ENCODE measurements at regions not wholly inside any gene's neighbourhood (a gene's known extent, or its start where the extent isn't known, plus 50 kb on each side); places are given as distances from the start of the nearest gene placed in this dataset.
"Not testable (repeated sequence)": the region's sequence is repeated elsewhere in the genome, so short reads cannot be mapped to it uniquely, and the experiment has no call there.

DNA sequence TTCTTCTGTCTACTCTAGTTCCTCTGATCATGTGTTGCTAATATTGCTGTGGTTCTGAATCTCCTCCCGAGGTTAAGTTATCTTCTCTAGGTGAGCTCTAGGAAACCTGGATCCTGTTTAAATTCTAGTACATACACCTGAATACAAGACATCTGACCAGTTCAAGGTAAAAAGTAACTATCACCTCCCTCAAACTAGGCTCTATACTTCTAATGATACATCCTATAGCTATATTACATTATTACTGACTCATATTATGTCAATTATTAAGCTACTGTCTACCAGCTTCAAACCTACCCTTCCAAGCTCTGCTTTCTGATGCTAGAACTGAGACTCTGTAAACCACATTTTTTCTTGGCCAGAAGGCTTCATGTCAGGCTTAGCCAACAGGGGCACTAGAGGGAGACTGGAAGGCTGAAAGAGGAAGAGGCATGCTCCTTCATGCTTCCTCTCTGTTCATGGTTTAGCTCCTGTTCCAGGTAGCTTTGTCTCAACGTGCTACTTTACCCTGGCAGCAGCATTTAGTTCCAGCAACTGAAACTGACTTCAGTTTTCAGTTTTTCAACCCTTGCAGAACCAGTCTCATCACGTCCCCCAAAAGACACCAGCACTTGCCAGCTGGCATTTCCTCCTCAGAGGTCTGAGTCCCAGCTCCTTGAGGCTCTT, 148.4 kb upstream of the TOP1 start:
- DNase-seq: peak; percentile 7
- in situ Hi-C loops (cut with MboI; ENCODE audit: low pct_unique_long_range_greater_than_20kb, low sequenced_read_pairs): no loop called here

DNA sequence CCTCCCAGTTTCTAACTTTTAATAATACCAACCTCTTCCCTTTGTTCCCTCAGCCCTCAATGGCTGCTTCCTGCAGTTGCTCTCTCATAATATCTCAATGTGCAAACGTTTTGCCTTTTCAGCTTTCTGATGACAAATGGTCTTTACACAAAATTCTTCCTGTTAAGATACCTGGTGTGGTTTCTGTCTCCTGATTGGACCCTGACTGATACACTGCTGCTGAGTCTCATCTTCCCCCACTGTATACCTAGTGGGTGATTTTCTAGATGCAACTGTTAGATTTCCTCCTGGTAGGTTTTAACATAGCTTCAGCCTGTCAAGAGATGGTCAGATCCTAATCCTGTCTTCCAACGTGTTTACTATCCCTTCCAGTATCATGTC, 147.9 kb upstream of the TOP1 start:
- DNase-seq: no peak
- in situ Hi-C loops (cut with MboI; ENCODE audit: low pct_unique_long_range_greater_than_20kb, low sequenced_read_pairs): no loop called here

DNA sequence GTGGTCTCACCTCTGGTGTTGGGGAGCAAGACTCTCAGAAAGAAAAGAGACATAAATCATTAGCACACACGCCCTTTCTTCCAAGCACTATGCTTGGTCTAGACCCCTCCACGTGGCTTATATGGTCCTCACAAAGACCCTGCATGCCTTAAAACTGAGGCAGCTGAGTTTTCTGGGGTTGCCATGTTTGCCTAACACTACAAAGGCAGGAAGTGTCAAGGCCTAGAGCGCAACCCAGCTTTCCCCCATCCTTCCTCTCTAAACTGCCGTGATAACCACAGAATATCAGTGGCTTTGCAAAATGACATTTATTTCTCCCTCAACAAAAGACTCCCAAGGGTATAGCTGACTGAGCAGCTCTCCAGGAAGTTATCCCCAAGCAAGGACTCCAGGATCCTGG, 146.5 kb upstream of the TOP1 start:
- in situ Hi-C loops (cut with MboI; ENCODE audit: low pct_unique_long_range_greater_than_20kb, low sequenced_read_pairs): no loop called here
- DNase-seq: no peak

DNA sequence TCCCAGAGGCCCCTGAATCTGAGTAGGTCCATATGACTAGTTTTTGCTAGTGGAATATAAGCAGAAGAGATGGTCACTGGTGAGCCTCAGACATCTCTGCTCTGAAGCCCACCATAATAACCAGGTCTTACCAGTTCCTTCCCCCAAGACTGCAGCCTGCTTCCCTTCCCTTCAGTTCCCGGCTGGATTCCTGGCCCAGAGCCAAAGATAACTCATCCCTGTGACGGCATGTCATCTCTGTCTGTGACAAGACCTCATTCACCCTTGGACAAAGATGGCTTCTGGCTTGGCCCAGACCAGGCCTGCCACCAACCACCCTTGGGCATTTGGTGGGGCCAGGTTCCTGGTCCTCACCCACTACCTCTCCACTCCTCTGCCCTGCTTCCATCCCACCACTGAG, 145.5 kb upstream of the TOP1 start:
- no peak for DNase-seq
- in situ Hi-C loops (cut with MboI; ENCODE audit: low pct_unique_long_range_greater_than_20kb, low sequenced_read_pairs): no loop called here

DNA sequence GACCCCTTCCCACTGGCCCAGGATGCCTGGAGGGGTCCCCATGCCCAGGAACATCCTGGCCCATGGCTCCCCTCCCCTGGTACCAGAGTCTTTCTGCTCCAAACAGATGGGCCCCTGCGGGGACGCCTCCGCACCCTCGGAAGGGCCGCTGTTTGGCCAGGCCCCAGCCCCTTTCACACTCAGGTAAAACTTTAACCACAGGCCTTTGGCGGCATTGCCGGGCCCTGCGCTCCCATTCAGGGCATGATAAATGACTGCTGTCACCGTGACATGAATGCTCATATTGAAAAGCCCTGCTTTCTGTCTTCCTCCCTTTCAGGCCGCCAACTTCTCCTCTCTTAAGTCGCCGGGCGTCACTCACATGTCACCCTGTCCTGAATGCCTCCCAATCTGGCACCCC, 141.5 kb upstream of the TOP1 start:
- no peak for DNase-seq
- in situ Hi-C loops (cut with MboI; ENCODE audit: low pct_unique_long_range_greater_than_20kb, low sequenced_read_pairs): no loop called here

DNA sequence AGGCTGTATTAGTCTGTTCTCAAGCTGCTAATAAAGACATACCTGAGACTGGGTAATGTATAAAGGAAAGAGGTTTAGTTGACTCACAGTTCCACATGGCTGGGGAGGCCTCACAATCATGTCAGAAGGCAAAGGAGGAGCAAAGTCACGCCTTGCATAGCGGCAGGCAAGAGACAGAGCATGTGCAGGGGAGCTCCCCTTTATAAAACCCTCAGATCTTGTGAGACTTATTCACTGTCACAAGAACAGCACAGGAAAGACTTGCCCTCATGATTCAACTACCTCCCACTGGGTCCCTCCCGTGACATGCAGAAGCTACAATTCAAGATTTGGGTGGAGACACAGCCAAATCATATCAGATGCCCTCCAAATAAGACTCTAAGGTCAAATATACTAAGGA, 139.4 kb upstream of the TOP1 start:
- DNase-seq; in situ Hi-C loops (cut with MboI; ENCODE audit: low pct_unique_long_range_greater_than_20kb, low sequenced_read_pairs): not testable (repeated sequence)

DNA sequence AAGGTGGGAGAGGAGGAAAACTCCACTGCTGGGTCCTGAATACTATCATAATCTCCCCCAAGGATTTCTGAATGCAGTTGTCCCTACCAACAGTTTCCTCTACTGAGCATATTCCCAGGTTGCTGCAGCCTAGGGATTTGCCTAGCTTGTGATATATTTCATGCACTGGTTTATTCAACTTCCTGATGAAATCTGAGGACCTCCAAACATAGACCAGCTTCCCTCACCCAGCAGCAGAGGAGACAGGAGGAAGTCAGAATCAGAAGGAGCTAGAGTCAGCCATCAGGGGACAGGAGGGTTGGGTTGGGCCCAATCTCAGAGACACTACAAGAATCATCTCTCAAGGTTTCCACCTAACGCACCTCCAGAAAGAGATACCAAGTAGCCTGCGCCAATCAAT, 138.4 kb upstream of the TOP1 start:
- DNase-seq: no peak
- in situ Hi-C loops (cut with MboI; ENCODE audit: low pct_unique_long_range_greater_than_20kb, low sequenced_read_pairs): no loop called here

DNA sequence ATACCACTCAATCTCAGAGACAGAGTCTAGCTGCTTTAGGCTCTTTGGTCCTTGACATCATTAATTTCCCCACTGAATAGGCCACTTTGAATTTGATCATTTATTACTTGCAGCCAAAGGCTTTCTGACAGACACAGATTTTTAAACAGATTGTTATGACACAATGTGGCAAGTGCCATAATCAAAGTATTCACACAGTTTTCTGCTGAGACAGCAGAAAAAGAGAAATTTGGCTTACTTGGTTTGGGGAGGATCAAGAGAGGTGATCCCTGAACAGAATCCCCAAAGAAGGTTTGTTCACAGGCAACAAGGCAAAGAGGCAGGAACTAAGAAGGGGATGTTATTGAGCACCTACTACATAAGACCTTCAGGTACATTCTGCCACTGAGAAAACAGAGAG, 138.0 kb upstream of the TOP1 start:
- in situ Hi-C loops (cut with MboI; ENCODE audit: low pct_unique_long_range_greater_than_20kb, low sequenced_read_pairs): no loop called here
- DNase-seq: no peak

DNA sequence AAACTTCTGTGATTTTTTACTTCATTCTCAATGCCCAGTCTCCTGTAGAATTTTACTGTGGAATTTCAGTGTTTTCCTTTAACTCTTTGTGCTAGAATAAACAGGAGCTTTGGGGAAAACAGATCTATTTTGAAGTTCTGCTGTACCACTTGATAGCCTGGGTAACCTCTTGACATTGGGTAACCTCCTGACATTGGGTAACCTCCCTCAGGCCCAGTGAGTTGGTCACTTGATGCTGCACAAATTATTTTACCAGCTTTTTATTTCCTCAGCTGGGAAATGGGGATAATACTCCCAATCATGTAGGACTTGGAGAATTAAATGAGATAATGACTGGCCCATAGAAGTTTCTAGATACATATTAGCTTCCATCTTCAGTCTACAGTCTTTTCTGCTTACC, 137.3 kb upstream of the TOP1 start:
- DNase-seq: no peak
- in situ Hi-C loops (cut with MboI; ENCODE audit: low pct_unique_long_range_greater_than_20kb, low sequenced_read_pairs): no loop called here

DNA sequence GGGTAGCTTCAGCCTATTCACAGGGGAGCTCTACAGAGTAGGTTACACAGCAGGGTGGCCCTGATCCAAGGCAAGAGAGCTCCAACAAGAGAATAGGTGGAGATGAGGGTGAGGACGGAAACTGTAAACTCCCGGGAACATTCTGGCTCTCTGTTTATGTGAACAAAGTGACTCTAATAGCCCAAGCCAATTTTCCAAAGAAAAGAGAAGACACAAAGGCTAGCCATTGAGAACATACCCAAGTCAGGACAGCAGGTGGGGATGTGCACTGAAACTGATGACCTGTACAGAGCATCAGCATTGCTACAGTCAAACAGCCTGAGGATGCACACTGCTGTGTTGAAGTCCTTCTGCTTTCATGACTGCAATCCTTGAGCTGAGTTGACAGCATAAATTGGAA, 136.0 kb upstream of the TOP1 start:
- DNase-seq: no peak
- in situ Hi-C loops (cut with MboI; ENCODE audit: low pct_unique_long_range_greater_than_20kb, low sequenced_read_pairs): no loop called here

DNA sequence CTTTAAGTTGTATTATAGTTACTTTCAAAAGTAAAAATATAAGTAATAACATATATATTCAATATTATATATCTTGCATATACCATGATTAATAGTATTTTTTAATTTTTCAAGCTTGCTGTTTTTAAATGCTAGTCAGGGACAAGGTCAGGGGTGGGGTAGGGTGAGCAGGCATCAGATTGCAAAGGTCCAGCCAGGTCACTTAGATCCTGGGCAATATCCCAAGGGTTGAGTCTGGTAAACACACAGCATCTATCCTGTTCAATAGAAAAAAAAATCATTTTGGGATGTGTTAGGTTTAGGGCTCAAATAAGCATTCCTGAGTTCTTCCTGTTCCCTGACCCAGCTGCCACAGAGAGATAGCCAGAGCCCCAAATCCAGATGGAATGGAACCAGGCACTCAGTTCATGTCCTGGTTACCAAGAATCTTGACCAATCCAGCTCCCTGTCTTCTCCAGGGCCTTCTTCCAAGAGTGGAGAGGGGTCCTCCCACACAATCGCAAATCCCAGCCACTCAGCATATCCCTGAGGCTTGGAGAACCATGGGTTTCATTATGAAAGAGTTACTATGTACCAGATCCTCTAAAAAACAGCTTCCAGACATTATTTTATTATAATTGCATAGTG, 134.9 kb upstream of the TOP1 start:
- in situ Hi-C loops (cut with MboI; ENCODE audit: low pct_unique_long_range_greater_than_20kb, low sequenced_read_pairs): no loop called here
- DNase-seq: no peak

DNA sequence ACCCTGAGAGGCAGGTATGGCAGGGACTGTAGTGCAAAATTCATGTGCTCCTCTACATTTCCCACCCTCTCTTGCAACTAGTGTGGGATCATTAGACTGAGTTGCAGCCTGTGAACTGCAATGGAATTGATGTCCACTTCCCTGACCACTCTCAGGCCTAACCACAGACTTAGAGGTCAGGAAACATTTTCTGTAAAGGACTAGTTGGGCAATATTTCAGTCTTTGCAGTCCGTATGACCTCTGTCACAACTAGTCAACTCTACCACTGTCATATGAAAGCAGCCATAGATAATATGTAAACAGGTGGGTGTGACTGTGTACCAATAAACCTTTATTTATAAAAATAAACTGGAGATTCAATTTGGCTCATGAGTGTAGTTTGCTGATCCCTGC, 134.4 kb upstream of the TOP1 start:
- in situ Hi-C loops (cut with MboI; ENCODE audit: low pct_unique_long_range_greater_than_20kb, low sequenced_read_pairs): no loop called here
- DNase-seq: no peak

DNA sequence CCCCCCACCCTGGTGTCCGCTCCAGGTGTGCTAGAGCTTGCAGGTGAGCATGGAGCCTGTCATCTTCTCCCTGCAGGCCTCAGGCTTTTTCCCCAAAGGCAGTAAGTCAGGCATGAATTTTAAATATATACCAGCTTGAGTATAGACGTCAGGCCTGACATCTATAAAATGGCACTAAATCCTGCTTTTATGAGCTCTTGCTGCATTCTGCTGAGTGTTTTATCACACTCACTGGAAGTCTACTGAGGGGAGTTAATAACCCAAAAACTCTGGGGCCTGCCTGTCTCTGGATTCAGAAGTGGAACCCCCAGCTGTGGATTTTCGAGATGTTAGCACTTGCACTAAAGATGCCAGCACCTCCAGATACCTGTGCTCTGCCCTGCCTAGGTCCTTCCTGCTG, 133.4 kb upstream of the TOP1 start:
- no peak for DNase-seq
- in situ Hi-C loops (cut with MboI; ENCODE audit: low pct_unique_long_range_greater_than_20kb, low sequenced_read_pairs): no loop called here

DNA sequence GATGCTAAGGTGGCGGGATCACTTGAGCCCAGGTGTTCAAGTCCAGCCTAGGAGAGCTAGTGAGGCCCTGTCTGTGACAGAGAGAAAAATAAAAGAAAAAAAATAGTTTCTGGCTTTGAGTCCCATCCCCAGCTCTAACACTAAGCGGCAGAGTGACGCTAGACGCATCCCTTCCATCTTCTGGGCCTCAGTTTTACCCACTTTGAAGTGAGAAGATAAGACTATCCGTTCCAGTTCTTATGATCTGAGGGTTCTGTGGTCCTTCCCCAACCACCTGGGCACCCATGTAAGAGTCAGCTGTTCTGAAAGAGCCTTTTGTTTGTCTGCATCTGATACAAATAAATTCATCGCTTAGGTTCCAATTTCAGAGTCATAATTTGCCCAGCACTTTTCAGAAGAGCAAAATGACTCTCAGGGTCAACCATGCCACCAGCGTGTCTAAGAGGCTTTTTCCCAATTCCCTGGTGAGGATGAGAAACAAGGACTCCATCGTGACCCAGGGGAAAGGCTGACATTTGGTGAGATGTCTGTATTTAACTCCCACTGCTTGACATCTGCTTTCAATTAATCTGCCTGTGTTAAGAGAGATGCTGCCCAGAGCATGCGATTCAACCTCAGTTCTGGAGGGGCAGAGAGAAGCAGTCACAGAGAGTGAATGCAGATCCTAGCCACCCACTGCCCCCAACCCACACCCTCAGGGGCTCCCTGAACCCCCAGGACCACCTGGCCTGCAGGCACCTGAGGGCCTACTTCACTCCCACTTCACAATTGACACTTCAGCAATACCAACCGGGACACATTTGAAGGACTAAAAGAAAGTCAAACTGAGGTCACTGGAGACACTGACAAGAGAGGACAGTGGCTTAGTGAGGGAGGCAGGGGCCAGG, 131.6 kb upstream of the TOP1 start:
- DNase-seq: no peak
- in situ Hi-C loops (cut with MboI; ENCODE audit: low pct_unique_long_range_greater_than_20kb, low sequenced_read_pairs): no loop called here

DNA sequence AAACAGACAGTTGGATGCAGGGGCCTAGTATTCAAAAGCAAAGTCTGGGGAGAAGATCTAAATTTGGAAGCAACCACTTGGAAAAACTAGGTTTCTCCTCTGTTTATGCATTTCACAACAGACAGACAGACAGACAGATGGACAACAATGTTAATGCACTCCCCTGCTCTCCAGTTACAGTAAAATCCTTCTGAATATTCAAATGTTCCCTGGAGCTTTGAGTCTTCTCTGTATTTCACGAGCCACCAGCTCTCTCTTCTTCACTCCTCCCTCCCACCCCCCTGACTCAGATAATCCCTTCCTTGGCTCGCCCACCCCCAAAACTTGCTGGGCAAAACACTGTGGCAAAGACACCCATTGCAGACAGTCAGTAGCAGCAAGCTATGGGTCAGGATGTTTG, 129.3 kb upstream of the TOP1 start:
- no peak for DNase-seq

DNA sequence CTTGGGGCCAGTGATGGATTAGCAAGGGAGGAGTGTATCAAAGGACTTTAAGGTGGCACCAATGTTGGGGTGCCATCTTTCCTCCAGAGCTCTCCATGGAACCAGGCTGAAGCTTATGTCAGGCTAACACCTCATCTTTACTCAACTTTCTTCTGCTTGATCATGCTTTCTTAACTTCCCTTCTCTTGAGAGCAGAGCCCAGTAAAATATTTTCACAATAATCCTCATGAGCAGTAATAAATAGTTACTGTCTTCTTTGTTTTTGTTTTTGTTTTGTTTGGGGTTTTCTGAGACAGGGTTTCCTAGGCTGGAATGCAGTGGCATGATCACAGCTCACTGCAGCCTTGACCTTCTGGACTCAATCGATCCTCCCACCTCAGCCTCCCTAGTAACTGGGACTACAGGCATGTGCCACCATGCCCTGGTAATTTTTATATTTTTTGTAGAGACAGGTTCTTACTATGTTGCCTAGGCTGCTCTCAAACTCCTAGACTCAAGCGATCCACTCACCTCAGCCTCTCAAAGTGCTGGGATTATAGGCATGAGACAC, 127.9 kb upstream of the TOP1 start:
- in situ Hi-C loops (cut with MboI; ENCODE audit: low pct_unique_long_range_greater_than_20kb, low sequenced_read_pairs): no loop called here
- DNase-seq: no peak

More for the DNA sequence above, 129.3 kb upstream of the TOP1 start:
- in situ Hi-C loops (cut with MboI; ENCODE audit: low pct_unique_long_range_greater_than_20kb, low sequenced_read_pairs): no loop called here

DNA sequence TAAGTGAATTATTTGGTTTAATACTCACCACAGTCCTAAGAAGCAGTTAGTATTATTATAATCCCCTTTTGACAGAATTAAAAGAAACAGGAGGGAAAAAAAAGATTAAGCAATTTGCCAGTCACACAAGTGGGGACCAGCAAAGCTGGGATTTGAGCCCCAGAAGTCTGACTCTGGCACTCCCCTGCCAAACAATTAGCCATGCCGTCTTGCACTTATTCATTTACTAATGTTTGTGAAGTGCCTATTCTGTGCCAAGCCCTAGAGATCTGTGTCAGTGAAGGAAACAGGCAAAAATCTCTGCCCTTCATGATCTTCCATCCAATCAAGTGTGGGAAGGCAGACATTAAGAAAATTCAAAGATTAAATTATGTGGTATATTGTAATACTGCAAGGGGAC, 126.0 kb upstream of the TOP1 start:
- DNase-seq: no peak
- in situ Hi-C loops (cut with MboI; ENCODE audit: low pct_unique_long_range_greater_than_20kb, low sequenced_read_pairs): no loop called here

DNA sequence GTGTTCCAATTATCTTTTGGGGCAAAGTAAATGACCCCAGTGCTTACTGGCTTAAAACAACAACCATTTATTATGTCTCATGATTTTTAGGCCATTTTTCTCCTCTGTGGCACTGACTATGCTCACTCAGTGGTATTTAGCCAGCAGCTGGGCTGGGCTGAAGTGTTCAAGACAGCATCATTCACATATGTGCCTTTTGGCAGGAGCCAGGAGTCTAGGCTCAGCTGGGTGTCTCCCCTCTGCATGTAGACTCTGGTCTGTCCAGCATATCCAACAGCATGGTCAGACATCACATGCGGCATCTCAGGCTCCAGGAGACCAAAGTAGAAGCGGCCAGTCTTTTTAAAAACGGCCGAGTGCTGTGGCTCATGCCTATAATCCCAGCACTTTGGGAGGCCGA, 120.3 kb upstream of the TOP1 start:
- in situ Hi-C loops (cut with MboI; ENCODE audit: low pct_unique_long_range_greater_than_20kb, low sequenced_read_pairs): no loop called here
- DNase-seq: no peak

DNA sequence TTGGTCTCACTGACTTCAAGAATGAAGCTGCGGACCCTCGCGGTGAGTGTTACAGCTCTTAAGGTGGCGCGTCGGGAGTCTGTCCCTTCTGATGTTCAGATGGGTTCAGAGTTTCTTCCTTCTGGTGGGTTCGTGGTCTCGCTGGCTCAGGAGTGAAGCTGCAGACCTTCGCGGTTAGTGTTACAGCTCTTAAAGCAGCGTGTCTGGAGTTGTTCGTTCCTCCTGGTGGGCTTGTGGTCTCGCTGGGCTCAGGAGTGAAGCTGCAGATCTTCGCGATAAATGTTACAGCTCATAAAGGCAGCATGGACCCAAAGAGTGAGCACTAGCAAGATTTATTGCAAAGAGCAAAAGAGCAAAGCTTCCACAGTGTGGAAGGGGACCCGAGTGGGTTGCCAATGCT, 119.1 kb upstream of the TOP1 start:
- DNase-seq; in situ Hi-C loops (cut with MboI; ENCODE audit: low pct_unique_long_range_greater_than_20kb, low sequenced_read_pairs): not testable (repeated sequence)

DNA sequence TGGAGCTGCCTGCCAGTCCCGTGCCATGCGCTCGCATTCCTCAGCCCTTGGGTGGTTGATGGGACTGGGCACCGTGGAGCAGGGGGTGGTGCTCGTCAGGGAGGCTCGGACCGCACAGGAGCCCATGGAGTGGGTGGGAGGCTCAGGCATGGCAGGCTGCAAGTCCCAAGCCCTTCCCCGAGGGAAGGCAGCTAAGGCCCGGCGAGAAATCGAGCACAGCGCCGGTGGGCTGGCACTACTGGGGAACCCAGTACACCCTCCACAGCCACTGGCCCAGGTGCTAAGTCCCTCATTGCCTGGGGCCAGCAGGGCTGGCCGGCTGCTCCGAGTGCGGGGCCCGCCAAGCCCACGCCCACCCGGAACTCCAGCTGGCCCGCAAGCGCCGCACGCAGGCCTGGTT, 118.2 kb upstream of the TOP1 start:
- DNase-seq; in situ Hi-C loops (cut with MboI; ENCODE audit: low pct_unique_long_range_greater_than_20kb, low sequenced_read_pairs): not testable (repeated sequence)

Data from KBM-7 (cell line).